ENCODE measurements at regions not wholly inside any gene's neighbourhood (a gene's known extent, or its start where the extent isn't known, plus 50 kb on each side); places are given as distances from the start of the nearest gene placed in this dataset.

GRCh38 chr6:113564371-113565171, 292.6 kb upstream of the MARCKS start:
- H3K27ac ChIP-seq (replicated peaks in 1 of 4): peak overlapping the region; percentile 68 to 82 (median 72)
- H3K27me3 ChIP-seq: no peaks in the 10 kb centered on the region
- peak; percentile 94 for DNase-seq (ENCODE audit: extremely low spot score)
- peaks cover 2 to 20% (median 17%) of the 10 kb centered on the region in 4 donors for H3K4me1 ChIP-seq
- H3K9me3 ChIP-seq: no peaks in the 10 kb centered on the region
- 19% methylated on average over 22 of the region's 22 CpGs for WGBS
- H3K4me3 ChIP-seq: peak overlapping the region; percentile 44 to 51 (median 48)
- H3K36me3 ChIP-seq: no peaks in the 10 kb centered on the region
- TF ChIP-seq POLR2AphosphoS5 (IDR thresholded peaks at IDR 0.05) (peak; percentile 77 to 94), POLR2A (IDR thresholded peaks at IDR 0.05; ENCODE audit: low read depth) (no peak), EP300 (IDR thresholded peaks at IDR 0.05) (peak; percentile 42)
- TF ChIP-seq, protein P1, sequence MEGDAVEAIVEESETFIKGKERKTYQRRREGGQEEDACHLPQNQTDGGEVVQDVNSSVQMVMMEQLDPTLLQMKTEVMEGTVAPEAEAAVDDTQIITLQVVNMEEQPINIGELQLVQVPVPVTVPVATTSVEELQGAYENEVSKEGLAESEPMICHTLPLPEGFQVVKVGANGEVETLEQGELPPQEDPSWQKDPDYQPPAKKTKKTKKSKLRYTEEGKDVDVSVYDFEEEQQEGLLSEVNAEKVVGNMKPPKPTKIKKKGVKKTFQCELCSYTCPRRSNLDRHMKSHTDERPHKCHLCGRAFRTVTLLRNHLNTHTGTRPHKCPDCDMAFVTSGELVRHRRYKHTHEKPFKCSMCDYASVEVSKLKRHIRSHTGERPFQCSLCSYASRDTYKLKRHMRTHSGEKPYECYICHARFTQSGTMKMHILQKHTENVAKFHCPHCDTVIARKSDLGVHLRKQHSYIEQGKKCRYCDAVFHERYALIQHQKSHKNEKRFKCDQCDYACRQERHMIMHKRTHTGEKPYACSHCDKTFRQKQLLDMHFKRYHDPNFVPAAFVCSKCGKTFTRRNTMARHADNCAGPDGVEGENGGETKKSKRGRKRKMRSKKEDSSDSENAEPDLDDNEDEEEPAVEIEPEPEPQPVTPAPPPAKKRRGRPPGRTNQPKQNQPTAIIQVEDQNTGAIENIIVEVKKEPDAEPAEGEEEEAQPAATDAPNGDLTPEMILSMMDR (IDR thresholded peaks at IDR 0.05): peak in 2 of 3 experiments; percentile 17 to 28
- intact Hi-C loops (cut with DNase I): loop anchor here (10.0 kb wide), 2 partner anchors 140 to 290 kb away; partner anchors contain the start of gene MARCKS

- 44% methylated on average over 10 of the region's 10 CpGs for WGBS
- Histone ChIP-seq H3K9me3 (no peaks in the 10 kb centered on the region), H3K36me3 (no peaks in the 10 kb centered on the region), H3K4me3 (peak overlapping the region; percentile 44 to 51 (median 48)), H3K27me3 (no peaks in the 10 kb centered on the region), H3K27ac (replicated peaks in 1 of 4) (peak overlapping the region; percentile 68 to 82 (median 72)), H3K4me1 (peaks cover 2 to 22% (median 19%) of the 10 kb centered on the region in 4 donors)
- no peak for TF ChIP-seq POLR2AphosphoS5 (IDR thresholded peaks at IDR 0.05)
- TF ChIP-seq, protein P1 (IDR thresholded peaks at IDR 0.05): no peak
- no peak for TF ChIP-seq EP300 (IDR thresholded peaks at IDR 0.05)
- TF ChIP-seq POLR2A (IDR thresholded peaks at IDR 0.05; ENCODE audit: low read depth): no peak
- no peak for DNase-seq (ENCODE audit: extremely low spot score)
- intact Hi-C loops (cut with DNase I): loop anchor here (10.0 kb wide), 2 partner anchors 141 to 289 kb away; partner anchors contain the start of gene MARCKS
Measured at GRCh38 chr6:113565306-113565705, 291.8 kb upstream of the MARCKS start.

DNA sequence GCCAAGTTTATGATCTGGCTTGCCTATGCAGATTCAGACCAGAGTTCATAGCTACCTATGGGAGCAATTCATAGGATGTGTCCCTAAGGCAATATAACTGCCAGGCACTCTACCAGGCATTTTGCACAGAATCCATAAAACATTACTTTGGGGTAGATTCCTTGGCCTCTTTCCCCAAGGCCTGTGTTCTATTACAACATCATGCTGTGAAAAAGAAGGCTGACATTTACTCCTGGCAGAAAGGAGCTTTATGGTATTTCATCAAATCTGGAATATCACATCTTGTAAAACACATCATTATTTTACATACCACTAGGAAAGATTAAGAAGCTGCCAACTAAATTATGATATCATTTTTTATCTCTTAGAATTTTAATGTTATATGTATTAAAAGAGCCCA, 287.0 kb upstream of the MARCKS start:
- intact Hi-C loops (cut with DNase I): no loop called here
- Histone ChIP-seq H3K4me1 (peaks cover 0 to 21% (median 12%) of the 10 kb centered on the region in 4 donors), H3K9me3 (no peaks in the 10 kb centered on the region), H3K27me3 (no peaks in the 10 kb centered on the region), H3K4me3 (no peak overlapping the region), H3K27ac (replicated peaks in 1 of 4) (no peak overlapping the region), H3K36me3 (no peaks in the 10 kb centered on the region)
- no peak for DNase-seq (ENCODE audit: extremely low spot score)
- no peak for TF ChIP-seq POLR2AphosphoS5 (IDR thresholded peaks at IDR 0.05)
- TF ChIP-seq POLR2A (IDR thresholded peaks at IDR 0.05; ENCODE audit: low read depth): no peak
- no peak for TF ChIP-seq EP300 (IDR thresholded peaks at IDR 0.05)
- TF ChIP-seq, protein P1 (IDR thresholded peaks at IDR 0.05): no peak

- no peak for TF ChIP-seq POLR2A (IDR thresholded peaks at IDR 0.05; ENCODE audit: low read depth)
- TF ChIP-seq EP300 (IDR thresholded peaks at IDR 0.05): no peak
- no peak for TF ChIP-seq POLR2AphosphoS5 (IDR thresholded peaks at IDR 0.05)
- TF ChIP-seq, protein P1 (IDR thresholded peaks at IDR 0.05): no peak
- intact Hi-C loops (cut with DNase I): no loop called here
- H3K4me3 ChIP-seq: no peak overlapping the region
- H3K9me3 ChIP-seq: no peaks in the 10 kb centered on the region
- 89% methylated on average over 3 of the region's 3 CpGs for WGBS
- no peaks in the 10 kb centered on the region for H3K36me3 ChIP-seq
- no peak for DNase-seq (ENCODE audit: extremely low spot score)
- H3K27ac ChIP-seq (replicated peaks in 1 of 4): no peak overlapping the region
- peaks cover 0 to 17% (median 7%) of the 10 kb centered on the region in 4 donors for H3K4me1 ChIP-seq
- H3K27me3 ChIP-seq: no peaks in the 10 kb centered on the region
Measured at GRCh38 chr6:113570641-113571040, 286.5 kb upstream of the MARCKS start.
